ENCODE measurements at regions not wholly inside any gene's neighbourhood (a gene's known extent, or its start where the extent isn't known, plus 50 kb on each side); places are given as distances from the start of the nearest gene placed in this dataset.
"Not testable (repeated sequence)": the region's sequence is repeated elsewhere in the genome, so short reads cannot be mapped to it uniquely, and the experiment has no call there.

- DNase-seq: no peak
Observed at GRCh38 chr6:103722683-103723082, 1137.0 kb downstream of the HACE1 start.

- DNase-seq: no peak
Observed at GRCh38 chr6:103721923-103722322, 1137.8 kb downstream of the HACE1 start.

GRCh38 chr6:103720393-103720792 is 1139.3 kb downstream of the HACE1 start:
- DNase-seq: no peak

- DNase-seq: no peak
Observed at GRCh38 chr6:103719545-103719944, 1140.2 kb downstream of the HACE1 start.

GRCh38 chr6:103715269-103715668 is 1144.5 kb downstream of the HACE1 start:
- no peak for DNase-seq

- not testable (repeated sequence) for DNase-seq
Observed at GRCh38 chr6:103709236-103709635, 1150.5 kb downstream of the HACE1 start.

- DNase-seq: no peak
Observed at GRCh38 chr6:103707596-103708325, 1152.0 kb downstream of the HACE1 start.

GRCh38 chr6:103699769-103700168 is 1160.0 kb downstream of the HACE1 start:
- no peak for DNase-seq

GRCh38 chr6:103687430-103687829 is 1172.3 kb downstream of the HACE1 start:
- DNase-seq: no peak

GRCh38 chr6:103680116-103680515 is 1179.6 kb downstream of the HACE1 start:
- DNase-seq: no peak

- no peak for DNase-seq
Observed at GRCh38 chr6:103677290-103677689, 1182.4 kb downstream of the HACE1 start.

GRCh38 chr6:103675807-103676406 is 1183.8 kb downstream of the HACE1 start:
- no peak for DNase-seq

- no peak for DNase-seq
Observed at GRCh38 chr6:103674790-103675189, 1184.9 kb downstream of the HACE1 start.

- DNase-seq: no peak
Observed at GRCh38 chr6:103672169-103672568, 1187.5 kb downstream of the HACE1 start.

GRCh38 chr6:103629613-103630012 is 1230.1 kb downstream of the HACE1 start:
- DNase-seq: no peak

- DNase-seq: no peak
Observed at GRCh38 chr6:103617642-103618041, 1242.1 kb downstream of the HACE1 start.

- no peak for DNase-seq
Observed at GRCh38 chr6:103587722-103588121, 1272.0 kb downstream of the HACE1 start.

- no peak for DNase-seq
Observed at GRCh38 chr6:103578115-103578514, 1281.6 kb downstream of the HACE1 start.

GRCh38 chr6:103570431-103570830 is 1289.3 kb downstream of the HACE1 start:
- no peak for DNase-seq

- no peak for DNase-seq
Observed at GRCh38 chr6:103554911-103555310, 1304.8 kb downstream of the HACE1 start.

- DNase-seq: no peak
Observed at GRCh38 chr6:103538381-103538780, 1321.3 kb downstream of the HACE1 start.

GRCh38 chr6:103534814-103535213 is 1324.9 kb downstream of the HACE1 start:
- no peak for DNase-seq

- no peak for DNase-seq
Observed at GRCh38 chr6:103534095-103534494, 1325.6 kb downstream of the HACE1 start.

- DNase-seq: no peak
Observed at GRCh38 chr6:103522045-103522444, 1337.7 kb downstream of the HACE1 start.

GRCh38 chr6:103516336-103516735 is 1343.4 kb downstream of the HACE1 start:
- DNase-seq: no peak
